K562 (cell line): ENCODE measurements at regions not wholly inside any gene's neighbourhood (a gene's known extent, or its start where the extent isn't known, plus 50 kb on each side); places are given as distances from the start of the nearest gene placed in this dataset.

ENCODE experiments used
- ATAC-seq: fragments of 200-7000 bp; cut with Tn5 transposase; 3 replicates; pipeline ENCODE4 v1.9.1; 2020; ENCODE audit warnings: moderate library complexity
- BruUV-seq: library from RNA; stranded (reverse); fragments of 400-500 nt; replicated peaks from 2 replicates; lab custom pipeline; 2021; lab: Mats Ljungman, UMichigan
- CTCF ChIA-PET: fragments of 300-600 bp; formaldehyde crosslinking; extraction: SDS; loops from one replicate; lab custom pipeline; 2021; ENCODE audit warnings: low intra/inter-chr PET ratio; lab: Yijun Ruan, JAX
- POLR2A ChIA-PET: fragments of 300-600, 350-650 bp; sonication (Branson Sonifier 250); formaldehyde crosslinking; extraction: SDS; loops from one replicate; lab custom pipeline; 2021; ENCODE audit warnings: antibody characterized with exemption, inconsistent platforms; lab: Yijun Ruan, JAX
- DNase-seq, 4 experiments: peaks; one replicate each; pipeline versions ENCODE4 v3.0.0 to v3.0.0-alpha.2; 2011 to 2018; ENCODE audit warnings: low spot score in 3 of 4, mixed read lengths in 3 of 4; ENCODE audit errors: extremely low read depth in 1 of 4
- FAIRE-seq: peaks from 2 replicates; lab custom pipeline; 2011; peaks lifted over from hg19 to GRCh38; lab: Jason Lieb, UNC
- H2AFZ ChIP-seq: 2 replicates; pipeline ENCODE4 v1.6.0; 2011; ENCODE audit warnings: low read depth, low read length, control low read depth, inconsistent platforms
- H3K27ac ChIP-seq: fragments of 200-600 bp; 3 replicates; pipeline ENCODE4 v1.8.0; 2011; ENCODE audit warnings: low read depth, mild to moderate bottlenecking, control low read depth, inconsistent platforms, low read length, moderate library complexity, mixed read lengths; ENCODE audit errors: extremely low read depth
- H3K27me3 ChIP-seq, 2 experiments: fragments of 300-600 bp in 1 of 2; 2 replicates in 1 of 2; 3 replicates in 1 of 2; pipeline versions ENCODE4 v1.6.0 to v1.8.0; 2011; ENCODE audit warnings: inconsistent platforms in 2 of 2, low read length in 2 of 2, mild to moderate bottlenecking in 1 of 2, mixed read lengths in 1 of 2, moderate library complexity in 1 of 2; ENCODE audit not compliant: control insufficient read depth in 2 of 2, insufficient read depth in 2 of 2
- H3K36me3 ChIP-seq: fragments of 300-600 bp; 3 replicates; pipeline ENCODE4 v1.8.0; 2011; ENCODE audit warnings: mild to moderate bottlenecking, low read length, inconsistent platforms; ENCODE audit not compliant: control insufficient read depth, insufficient read depth
- H3K4me1 ChIP-seq, 2 experiments: fragments of 200-600 bp in 1 of 2; replicated peaks in 1 of 2; 2 replicates in 1 of 2; 3 replicates in 1 of 2; pipeline versions ENCODE4 v1.5.1 to v1.8.0; 2011; ENCODE audit warnings: inconsistent platforms in 2 of 2, low read length in 2 of 2, mild to moderate bottlenecking in 1 of 2, mixed read lengths in 1 of 2, moderate library complexity in 1 of 2; ENCODE audit not compliant: control insufficient read depth in 2 of 2, insufficient read depth in 2 of 2
- H3K4me2 ChIP-seq: 2 replicates; pipeline ENCODE4 v1.6.1; 2011; ENCODE audit warnings: low read length, control low read depth, inconsistent platforms, mixed read lengths; ENCODE audit not compliant: insufficient read depth
- H3K4me3 ChIP-seq: fragments of 200-600 bp; sonication (generic), shearing (Covaris generic); 2 replicates; pipeline ENCODE4 v1.5.1; 2016; ENCODE audit warnings: control low read depth, inconsistent platforms
- H3K79me2 ChIP-seq: fragments of 200-600 bp; 3 replicates; pipeline ENCODE4 v1.8.0; 2011; ENCODE audit warnings: low read length, inconsistent platforms; ENCODE audit not compliant: control insufficient read depth, insufficient read depth
- H3K9ac ChIP-seq, 2 experiments: 2 replicates each; pipeline versions ENCODE4 v1.6.0 to v1.6.1; 2011; ENCODE audit warnings: low read depth in 2 of 2, low read length in 2 of 2, control low read depth in 1 of 2, inconsistent platforms in 1 of 2, mild to moderate bottlenecking in 1 of 2, mixed read lengths in 1 of 2; ENCODE audit not compliant: insufficient read depth in 1 of 2
- H3K9me1 ChIP-seq: one replicate; pipeline ENCODE4 v1.6.0; 2011; ENCODE audit warnings: inconsistent platforms, mild to moderate bottlenecking, low read length, moderate library complexity; ENCODE audit not compliant: control insufficient read depth, insufficient read depth
- H3K9me3 ChIP-seq: replicated peaks from 2 replicates; pipeline ENCODE4 v1.5.1; 2011; ENCODE audit warnings: low read depth, low read length, inconsistent platforms; ENCODE audit not compliant: control insufficient read depth, insufficient read depth
- H4K20me1 ChIP-seq: replicated peaks from 2 replicates; pipeline ENCODE4 v1.6.1; 2011; ENCODE audit warnings: low read length, inconsistent platforms, mixed read lengths; ENCODE audit not compliant: control insufficient read depth, insufficient read depth
- DMBX1 ChIP-seq: fragments of 250-450 bp; sonication (Bioruptor Pico); IDR thresholded peaks from 2 replicates; pipeline ENCODE4 v1.8.0; 2022; ENCODE audit warnings: inconsistent platforms, mild to moderate bottlenecking, moderate library complexity, borderline replicate concordance
- DPF2 ChIP-seq: fragments of 450-650 bp; IDR thresholded peaks from 2 replicates; pipeline ENCODE4 v1.6.1; 2016
- EP300 ChIP-seq: IDR thresholded peaks from 2 replicates; pipeline ENCODE4 v1.6.1; 2012; ENCODE audit warnings: low read length, improper control_type of control experiment
- ETS2 ChIP-seq: IDR thresholded peaks from 2 replicates; pipeline ENCODE4 v1.6.1; 2016; ENCODE audit warnings: borderline replicate concordance, missing genetic modification characterization, mild to moderate bottlenecking, moderate library complexity, missing compliant biosample characterization; ENCODE audit not compliant: poor library complexity, severe bottlenecking
- GATAD2B ChIP-seq: fragments of 450-650 bp; IDR thresholded peaks from 2 replicates; pipeline ENCODE4 v1.6.1; 2017; ENCODE audit warnings: mild to moderate bottlenecking, borderline replicate concordance
- KLF1 ChIP-seq: fragments of 450-650 bp; IDR thresholded peaks from 2 replicates; pipeline ENCODE4 v1.6.1; 2016; ENCODE audit warnings: missing genetic modification characterization, missing compliant biosample characterization
- MIER1 ChIP-seq: fragments of 450-650 bp; IDR thresholded peaks from 2 replicates; pipeline ENCODE4 v1.6.1; 2016; ENCODE audit warnings: antibody characterized with exemption, mild to moderate bottlenecking, low read depth
- MTF1 ChIP-seq: fragments of 250-450 bp; sonication (Bioruptor Pico); IDR thresholded peaks from 2 replicates; pipeline ENCODE4 v1.9.0; 2021; ENCODE audit warnings: moderate library complexity, mild to moderate bottlenecking, inconsistent platforms, borderline replicate concordance
- PRPF4 ChIP-seq: fragments of 200-400 bp; formaldehyde crosslinking; IDR thresholded peaks from one replicate; pipeline ENCODE4 v1.6.1; 2017; ENCODE audit warnings: low read length, low read depth, mild to moderate bottlenecking; ENCODE audit not compliant: insufficient read depth, poor library complexity, severe bottlenecking
- ZNF140 ChIP-seq: fragments of 250-450 bp; sonication (Bioruptor Pico); IDR thresholded peaks from 2 replicates; pipeline ENCODE4 v1.8.0; 2021; ENCODE audit warnings: moderate library complexity, mild to moderate bottlenecking, inconsistent platforms
- ZNF253 ChIP-seq: fragments of 250-450 bp; sonication (Bioruptor Pico); conservative IDR thresholded peaks from 2 replicates; pipeline ENCODE4 v1.6.1; 2021; ENCODE audit warnings: mild to moderate bottlenecking
- ZNF551 ChIP-seq: fragments of 250-450 bp; sonication (Bioruptor Pico); IDR thresholded peaks from 2 replicates; pipeline ENCODE4 v1.5.0; 2021; ENCODE audit warnings: mild to moderate bottlenecking, moderate library complexity
- ZNF76 ChIP-seq: fragments of 250-450 bp; sonication (Bioruptor Pico); IDR thresholded peaks from 2 replicates; pipeline ENCODE4 v1.4.0; 2020; ENCODE audit warnings: mild to moderate bottlenecking, moderate library complexity, borderline replicate concordance
- WGBS: fragments of 100-300 bp; shearing (Covaris generic); methylation state at CpG from one replicate; pipeline ENCODE4 v1.1.6; 2016; ENCODE audit warnings: low coverage, mixed read lengths; ENCODE audit not compliant: insufficient coverage; ENCODE audit errors: missing lambda C conversion rate; 5-methylcytosine and 5-hydroxymethylcytosine counted together
- in situ Hi-C: fragments of 300-500 bp; cut with MboI; formaldehyde crosslinking; loops from 4 replicates; pipeline ENCODE4 v1.15.0; 2018; ENCODE audit warnings: inconsistent platforms, mixed read lengths
- intact Hi-C: fragments of 100-400 bp; cut with micrococcal nuclease; formaldehyde crosslinking; loops from 2 replicates; pipeline ENCODE4 v1.14.2; 2022
- TF ChIP-seq, protein P1 (sequence below): fragments of 450-650 bp; formaldehyde crosslinking; conservative IDR thresholded peaks from 2 replicates; pipeline ENCODE4 v1.4.0; 2022; ENCODE audit warnings: mild to moderate bottlenecking, missing genetic modification characterization
- TF ChIP-seq, protein P2 (sequence below), 2 experiments: fragments of 450-650 bp; formaldehyde crosslinking in 1 of 2; IDR thresholded peaks; 2 replicates each; pipeline versions ENCODE4 v1.4.0 to v1.6.1; 2014 to 2020; ENCODE audit warnings: mild to moderate bottlenecking in 2 of 2, borderline replicate concordance in 1 of 2, low read depth in 1 of 2

DNA sequence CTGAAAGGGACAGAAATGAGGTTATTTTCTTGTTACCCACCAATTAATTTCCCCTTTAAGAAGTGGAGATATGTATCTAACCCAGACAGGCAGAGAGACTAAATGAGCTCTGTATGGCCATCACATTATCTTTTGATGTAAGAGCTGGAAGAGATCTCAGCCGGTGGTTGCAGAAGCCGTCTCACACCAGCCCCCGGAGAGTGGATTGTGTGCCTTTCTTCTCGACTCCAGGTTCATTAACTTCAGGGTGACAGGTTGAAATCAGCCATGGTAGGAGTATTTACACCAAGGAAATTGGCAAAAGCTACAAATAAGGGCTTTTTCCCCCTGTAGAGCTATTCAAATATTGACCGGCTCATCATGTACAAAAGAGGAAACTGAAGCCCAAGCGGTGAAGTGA, 580.3 kb upstream of the CADM1 start:
- ChIA-PET CTCF (no interaction called here), POLR2A (no interaction called here)
- intact Hi-C loops (no loop called here), in situ Hi-C loops (no loop called here)
- Histone ChIP-seq H3K4me1 (no peaks in the 10 kb centered on the region), H3K9ac (no peak overlapping the region), H3K4me3 (no peak overlapping the region), H3K27me3 (no peaks in the 10 kb centered on the region), H3K4me2 (no peak overlapping the region), H3K9me1 (no peaks in the 10 kb centered on the region), H2AFZ (no peak overlapping the region), H3K27ac (no peak overlapping the region), H3K9me3 (no peaks in the 10 kb centered on the region), H4K20me1 (0 out of 2 replicates have a peak, but pooled peaks cover 4% of the 10 kb centered on the region), H3K79me2 (no peaks in the 10 kb centered on the region), H3K36me3 (no peaks in the 10 kb centered on the region)
- no peak for FAIRE-seq
- DNase-seq = no peak
- no peak for ATAC-seq
- WGBS = 2% methylated on average over 6 of the region's 6 CpGs
- no TSS peak for BruUV-seq
- TF ChIP-seq ZNF551 (CRISPR knock-in tag) (no peak), GATAD2B (no peak), MTF1 (no peak), ZNF76 (no peak), EP300 (no peak), MIER1 (no peak), ZNF253 (CRISPR knock-in tag) (no peak), PRPF4 (no peak), DMBX1 (CRISPR knock-in tag) (no peak), KLF1 (tag) (no peak), ETS2 (no peak), DPF2 (no peak), ZNF140 (CRISPR knock-in tag) (no peak)
- TF ChIP-seq, protein P1, sequence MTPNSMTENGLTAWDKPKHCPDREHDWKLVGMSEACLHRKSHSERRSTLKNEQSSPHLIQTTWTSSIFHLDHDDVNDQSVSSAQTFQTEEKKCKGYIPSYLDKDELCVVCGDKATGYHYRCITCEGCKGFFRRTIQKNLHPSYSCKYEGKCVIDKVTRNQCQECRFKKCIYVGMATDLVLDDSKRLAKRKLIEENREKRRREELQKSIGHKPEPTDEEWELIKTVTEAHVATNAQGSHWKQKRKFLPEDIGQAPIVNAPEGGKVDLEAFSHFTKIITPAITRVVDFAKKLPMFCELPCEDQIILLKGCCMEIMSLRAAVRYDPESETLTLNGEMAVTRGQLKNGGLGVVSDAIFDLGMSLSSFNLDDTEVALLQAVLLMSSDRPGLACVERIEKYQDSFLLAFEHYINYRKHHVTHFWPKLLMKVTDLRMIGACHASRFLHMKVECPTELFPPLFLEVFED (CRISPR knock-in tag) = no peak
- TF ChIP-seq, protein P2, sequence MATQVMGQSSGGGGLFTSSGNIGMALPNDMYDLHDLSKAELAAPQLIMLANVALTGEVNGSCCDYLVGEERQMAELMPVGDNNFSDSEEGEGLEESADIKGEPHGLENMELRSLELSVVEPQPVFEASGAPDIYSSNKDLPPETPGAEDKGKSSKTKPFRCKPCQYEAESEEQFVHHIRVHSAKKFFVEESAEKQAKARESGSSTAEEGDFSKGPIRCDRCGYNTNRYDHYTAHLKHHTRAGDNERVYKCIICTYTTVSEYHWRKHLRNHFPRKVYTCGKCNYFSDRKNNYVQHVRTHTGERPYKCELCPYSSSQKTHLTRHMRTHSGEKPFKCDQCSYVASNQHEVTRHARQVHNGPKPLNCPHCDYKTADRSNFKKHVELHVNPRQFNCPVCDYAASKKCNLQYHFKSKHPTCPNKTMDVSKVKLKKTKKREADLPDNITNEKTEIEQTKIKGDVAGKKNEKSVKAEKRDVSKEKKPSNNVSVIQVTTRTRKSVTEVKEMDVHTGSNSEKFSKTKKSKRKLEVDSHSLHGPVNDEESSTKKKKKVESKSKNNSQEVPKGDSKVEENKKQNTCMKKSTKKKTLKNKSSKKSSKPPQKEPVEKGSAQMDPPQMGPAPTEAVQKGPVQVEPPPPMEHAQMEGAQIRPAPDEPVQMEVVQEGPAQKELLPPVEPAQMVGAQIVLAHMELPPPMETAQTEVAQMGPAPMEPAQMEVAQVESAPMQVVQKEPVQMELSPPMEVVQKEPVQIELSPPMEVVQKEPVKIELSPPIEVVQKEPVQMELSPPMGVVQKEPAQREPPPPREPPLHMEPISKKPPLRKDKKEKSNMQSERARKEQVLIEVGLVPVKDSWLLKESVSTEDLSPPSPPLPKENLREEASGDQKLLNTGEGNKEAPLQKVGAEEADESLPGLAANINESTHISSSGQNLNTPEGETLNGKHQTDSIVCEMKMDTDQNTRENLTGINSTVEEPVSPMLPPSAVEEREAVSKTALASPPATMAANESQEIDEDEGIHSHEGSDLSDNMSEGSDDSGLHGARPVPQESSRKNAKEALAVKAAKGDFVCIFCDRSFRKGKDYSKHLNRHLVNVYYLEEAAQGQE (IDR thresholded peaks at IDR 0.05; ENCODE audit: borderline replicate concordance) = no peak
- TF ChIP-seq, protein P2 (CRISPR knock-in tag; IDR thresholded peaks at IDR 0.05; ENCODE audit: low read depth) = no peak
